WTC11 (cell line): ENCODE measurements at regions not wholly inside any gene's neighbourhood (a gene's known extent, or its start where the extent isn't known, plus 50 kb on each side); places are given as distances from the start of the nearest gene placed in this dataset.

Source experiments
- ATAC-seq: fragments of 200-7000 bp; cut with Tn5 transposase; 2 replicates; pipeline ENCODE4 v1.10.0; 2021; ENCODE audit warnings: mild to moderate bottlenecking, moderate library complexity
- CTCF ChIA-PET: fragments of 300-600 bp; sonication (Branson Sonifier 250); formaldehyde crosslinking; loops from one replicate; lab custom pipeline; 2021; ENCODE audit warnings: antibody characterized with exemption; lab: Charles Lee
- POLR2A ChIA-PET: fragments of 350-600 bp; sonication (Branson Sonifier 250); formaldehyde crosslinking; loops from one replicate; lab custom pipeline; 2021; ENCODE audit warnings: antibody characterized with exemption; lab: Charles Lee
- DNase-seq: peaks from one replicate; pipeline ENCODE4 v3.0.0; 2021; ENCODE audit warnings: low spot score
- H3K27ac Mint-ChIP-seq: 2 replicates; pipeline ENCODE4 v1.8.0; 2021; ENCODE audit warnings: mixed read lengths
- H3K27me3 Mint-ChIP-seq: 2 replicates; pipeline ENCODE4 v1.8.0; 2021; ENCODE audit warnings: low read depth, mild to moderate bottlenecking, moderate library complexity, mixed read lengths
- H3K36me3 Mint-ChIP-seq: 2 replicates; pipeline ENCODE4 v1.8.0; 2021; ENCODE audit warnings: mixed read lengths
- H3K4me1 Mint-ChIP-seq: 2 replicates; pipeline ENCODE4 v1.8.0; 2022; ENCODE audit warnings: mixed read lengths
- H3K4me3 Mint-ChIP-seq: 2 replicates; pipeline ENCODE4 v1.8.0; 2021; ENCODE audit warnings: mild to moderate bottlenecking, moderate library complexity, mixed read lengths
- H3K9me3 Mint-ChIP-seq: 2 replicates; pipeline ENCODE4 v1.8.0; 2021; ENCODE audit warnings: mixed read lengths
- ATF1 ChIP-seq: sonication (generic); formaldehyde crosslinking; IDR thresholded peaks from 2 replicates; pipeline ENCODE4 v1.8.1; 2023; ENCODE audit warnings: mild to moderate bottlenecking, moderate library complexity, missing genetic modification reagents
- ATF2 ChIP-seq: sonication (generic); formaldehyde crosslinking; IDR thresholded peaks from 2 replicates; pipeline ENCODE4 v1.8.1; 2022; ENCODE audit warnings: low read depth, missing genetic modification reagents, borderline replicate concordance
- ETV6 ChIP-seq: sonication (generic); formaldehyde crosslinking; IDR thresholded peaks from 2 replicates; pipeline ENCODE4 v1.8.1; 2022; ENCODE audit warnings: mild to moderate bottlenecking, missing genetic modification reagents
- FOXJ3 ChIP-seq: sonication (generic); formaldehyde crosslinking; IDR thresholded peaks from 2 replicates; pipeline ENCODE4 v1.9.0; 2021; ENCODE audit warnings: missing genetic modification reagents, mild to moderate bottlenecking, borderline replicate concordance
- FOXP1 ChIP-seq: sonication (generic); formaldehyde crosslinking; IDR thresholded peaks from 2 replicates; pipeline ENCODE4 v1.8.0; 2022; ENCODE audit warnings: missing genetic modification reagents, mild to moderate bottlenecking, moderate library complexity, borderline replicate concordance
- FOXP4 ChIP-seq: sonication (generic); formaldehyde crosslinking; IDR thresholded peaks from 2 replicates; pipeline ENCODE4 v1.8.0; 2022; ENCODE audit warnings: mild to moderate bottlenecking, missing genetic modification reagents
- GRHL2 ChIP-seq: fragments of 250-450 bp; sonication (Bioruptor Pico); IDR thresholded peaks from 2 replicates; pipeline ENCODE4 v1.8.0; 2022; ENCODE audit warnings: mild to moderate bottlenecking, moderate library complexity; ENCODE audit not compliant: insufficient replicate concordance, severe bottlenecking
- GTF2I ChIP-seq: fragments of 250-450 bp; sonication (Bioruptor Pico); conservative IDR thresholded peaks from 2 replicates; pipeline ENCODE4 v1.4.0; 2021; ENCODE audit warnings: mild to moderate bottlenecking
- IRF1 ChIP-seq: sonication (generic); formaldehyde crosslinking; IDR thresholded peaks from 2 replicates; pipeline ENCODE4 v1.8.0; 2023; ENCODE audit warnings: missing genetic modification reagents
- MLX ChIP-seq: sonication (generic); formaldehyde crosslinking; IDR thresholded peaks from 2 replicates; pipeline ENCODE4 v1.8.1; 2023; ENCODE audit warnings: mild to moderate bottlenecking, missing genetic modification reagents, moderate library complexity
- MYBL2 ChIP-seq: sonication (generic); formaldehyde crosslinking; IDR thresholded peaks from 2 replicates; pipeline ENCODE4 v1.8.1; 2023; ENCODE audit warnings: mild to moderate bottlenecking, moderate library complexity, missing genetic modification reagents
- NR3C1 ChIP-seq: sonication (generic); formaldehyde crosslinking; conservative IDR thresholded peaks from 2 replicates; pipeline ENCODE4 v1.8.1; 2023; ENCODE audit warnings: low read depth, mild to moderate bottlenecking, missing genetic modification reagents
- PRDM15 ChIP-seq: sonication (generic); formaldehyde crosslinking; IDR thresholded peaks from 2 replicates; pipeline ENCODE4 v1.8.0; 2022; ENCODE audit warnings: missing genetic modification reagents
- SMAD3 ChIP-seq: sonication (generic); formaldehyde crosslinking; IDR thresholded peaks from 2 replicates; pipeline ENCODE4 v1.8.0; 2022; ENCODE audit warnings: missing genetic modification reagents, mild to moderate bottlenecking, borderline replicate concordance
- SMAD4 ChIP-seq: sonication (generic); formaldehyde crosslinking; IDR thresholded peaks from 2 replicates; pipeline ENCODE4 v1.8.0; 2022; ENCODE audit warnings: mild to moderate bottlenecking, missing genetic modification reagents
- SOX15 ChIP-seq: fragments of 250-450 bp; sonication (Bioruptor Pico); IDR thresholded peaks from 2 replicates; pipeline ENCODE4 v1.9.0; 2021; ENCODE audit warnings: mild to moderate bottlenecking
- ZNF138 ChIP-seq: sonication (generic); formaldehyde crosslinking; conservative IDR thresholded peaks from 2 replicates; pipeline ENCODE4 v1.8.1; 2022; ENCODE audit warnings: mild to moderate bottlenecking, moderate library complexity, missing genetic modification reagents
- ZNF281 ChIP-seq: sonication (generic); formaldehyde crosslinking; IDR thresholded peaks from 2 replicates; pipeline ENCODE4 v1.8.0; 2023; ENCODE audit warnings: mild to moderate bottlenecking, missing genetic modification reagents
- ZNF396 ChIP-seq: fragments of 250-450 bp; sonication (Bioruptor Pico); IDR thresholded peaks from 2 replicates; pipeline ENCODE4 v1.8.0; 2021; ENCODE audit warnings: mild to moderate bottlenecking, moderate library complexity, borderline replicate concordance
- ZNF423 ChIP-seq: fragments of 250-450 bp; sonication (Bioruptor Pico); IDR thresholded peaks from 2 replicates; pipeline ENCODE4 v2.1.2; 2022; ENCODE audit warnings: mild to moderate bottlenecking, moderate library complexity
- ZNF512 ChIP-seq: sonication (generic); formaldehyde crosslinking; IDR thresholded peaks from 2 replicates; pipeline ENCODE4 v1.8.1; 2022; ENCODE audit warnings: missing genetic modification reagents, borderline replicate concordance

GRCh38 chr10:3224241-3224640 is 51.7 kb upstream of the PITRM1 start:
- no peak for TF ChIP-seq SMAD4 (CRISPR knock-in tag)
- no peak for TF ChIP-seq GRHL2 (CRISPR knock-in tag)
- no peak for TF ChIP-seq ZNF396 (CRISPR knock-in tag)
- TF ChIP-seq SOX15 (CRISPR knock-in tag) = no peak
- no peak for TF ChIP-seq ATF1 (CRISPR knock-in tag)
- TF ChIP-seq GTF2I = no peak
- TF ChIP-seq FOXP1 = no peak
- no peak for TF ChIP-seq PRDM15
- TF ChIP-seq ZNF512 (CRISPR knock-in tag) = no peak
- TF ChIP-seq SMAD3 (CRISPR knock-in tag) = no peak
- no peak for TF ChIP-seq ZNF138 (CRISPR knock-in tag)
- no peak for TF ChIP-seq FOXJ3 (CRISPR knock-in tag)
- TF ChIP-seq FOXP4 (CRISPR knock-in tag) = no peak
- Mint-ChIP-seq H3K27me3 (no peaks in the 10 kb centered on the region), H3K36me3 (no peaks in the 10 kb centered on the region), H3K4me1 (no peaks in the 10 kb centered on the region), H3K4me3 (no peak overlapping the region), H3K9me3 (peaks cover 3% of the 10 kb centered on the region), H3K27ac (no peak overlapping the region)
- CTCF ChIA-PET = no interaction called here
- DNase-seq (no peak), ATAC-seq (no peak)
- POLR2A ChIA-PET = no interaction called here

GRCh38 chr10:3222626-3223025 is 50.0 kb upstream of the PITRM1 start:
- ChIA-PET POLR2A (no interaction called here), CTCF (interaction anchor here (1.0 kb wide), 1 partner anchor 25 kb away, joined by 3 read pairs; no protein-coding TSS in a partner anchor)
- Mint-ChIP-seq H3K27ac (no peak overlapping the region), H3K27me3 (no peaks in the 10 kb centered on the region), H3K4me3 (no peak overlapping the region), H3K4me1 (no peaks in the 10 kb centered on the region), H3K36me3 (no peaks in the 10 kb centered on the region), H3K9me3 (peaks cover 11% of the 10 kb centered on the region)
- ATAC-seq (no peak), DNase-seq (no peak)
- TF ChIP-seq MLX (CRISPR knock-in tag) (no peak), NR3C1 (no peak), IRF1 (CRISPR knock-in tag) (no peak), ZNF281 (CRISPR knock-in tag) (no peak), SOX15 (CRISPR knock-in tag) (no peak), MYBL2 (no peak), SMAD3 (CRISPR knock-in tag) (no peak), ATF2 (CRISPR knock-in tag) (no peak), ETV6 (CRISPR knock-in tag) (no peak), ZNF423 (CRISPR knock-in tag) (no peak)
